IMR-90 (cell line): ENCODE measurements at regions not wholly inside any gene's neighbourhood (a gene's known extent, or its start where the extent isn't known, plus 50 kb on each side); places are given as distances from the start of the nearest gene placed in this dataset.

Source experiments
- ATAC-seq: fragments of 200-7000 bp; cut with Tn5 transposase; 2 replicates; pipeline ENCODE4 v1.9.1; 2020; ENCODE audit warnings: low read depth, mild to moderate bottlenecking, moderate library complexity
- BruUV-seq: library from RNA; stranded (reverse); fragments of 400-500 nt; replicated peaks from 2 replicates; lab custom pipeline; 2021; lab: Mats Ljungman, UMichigan
- CTCF ChIA-PET: fragments of 300-600 bp; formaldehyde crosslinking; extraction: SDS; loops from one replicate; lab custom pipeline; 2021; ENCODE audit warnings: antibody characterized with exemption; lab: Yijun Ruan, JAX
- POLR2A ChIA-PET: fragments of 300-600 bp; sonication (Branson Sonifier 250); formaldehyde crosslinking; loops from one replicate; lab custom pipeline; 2022; ENCODE audit warnings: antibody characterized with exemption; ENCODE audit not compliant: unreplicated experiment; lab: Charles Lee
- DNase-seq: peaks from one replicate; pipeline ENCODE4 v3.0.0; 2013
- H2AFZ ChIP-seq: replicated peaks from 2 replicates; pipeline ENCODE3; 2013; ENCODE audit warnings: low read length, mild to moderate bottlenecking; ENCODE audit not compliant: poor library complexity
- H2AK5ac ChIP-seq: 2 replicates; pipeline ENCODE4 v1.6.1; 2013; ENCODE audit warnings: low read depth, low read length, inconsistent platforms
- H2AK9ac ChIP-seq: replicated peaks from 2 replicates; pipeline ENCODE3; 2013; ENCODE audit warnings: mild to moderate bottlenecking, low read depth, low read length, moderate library complexity; ENCODE audit not compliant: poor library complexity
- H2BK120ac ChIP-seq: 2 replicates; pipeline ENCODE4 v1.6.1; 2013; ENCODE audit warnings: low read depth, low read length, inconsistent platforms
- H2BK15ac ChIP-seq: 3 replicates; pipeline ENCODE4 v1.6.1; 2013; ENCODE audit warnings: low read depth, low read length, inconsistent platforms
- H2BK20ac ChIP-seq: 2 replicates; pipeline ENCODE4 v1.6.1; 2013; ENCODE audit warnings: low read depth, mild to moderate bottlenecking, inconsistent platforms, low read length, moderate library complexity
- H2BK5ac ChIP-seq: 2 replicates; pipeline ENCODE4 v1.6.1; 2013; ENCODE audit warnings: mild to moderate bottlenecking, low read depth, low read length, inconsistent platforms; ENCODE audit not compliant: poor library complexity, severe bottlenecking
- H3K14ac ChIP-seq: replicated peaks from 2 replicates; pipeline ENCODE4 v1.6.1; 2013; ENCODE audit warnings: low read depth, low read length, inconsistent platforms
- H3K18ac ChIP-seq: 2 replicates; pipeline ENCODE4 v1.6.1; 2013; ENCODE audit warnings: low read depth, low read length, control low read depth
- H3K23ac ChIP-seq: 2 replicates; pipeline ENCODE4 v1.6.1; 2013; ENCODE audit warnings: low read depth, low read length, inconsistent platforms
- H3K27ac ChIP-seq: 2 replicates; pipeline ENCODE4 v1.5.1; 2013; ENCODE audit warnings: mild to moderate bottlenecking, control low read depth, low read length; ENCODE audit not compliant: insufficient read depth
- H3K27me3 ChIP-seq: 2 replicates; pipeline ENCODE4 v1.6.1; 2013; ENCODE audit warnings: low read length; ENCODE audit not compliant: control insufficient read depth, insufficient read depth
- H3K36me3 ChIP-seq: 2 replicates; pipeline ENCODE4 v1.6.1; 2013; ENCODE audit warnings: low read length, mixed read lengths; ENCODE audit not compliant: control insufficient read depth, insufficient read depth
- H3K4ac ChIP-seq: 2 replicates; pipeline ENCODE4 v1.6.1; 2013; ENCODE audit warnings: low read depth, low read length, inconsistent platforms
- H3K4me1 ChIP-seq: 2 replicates; pipeline ENCODE4 v1.6.1; 2013; ENCODE audit warnings: low read length, mixed read lengths; ENCODE audit not compliant: control insufficient read depth, insufficient read depth
- H3K4me2 ChIP-seq: 2 replicates; pipeline ENCODE4 v1.6.1; 2013; ENCODE audit warnings: low read depth, mild to moderate bottlenecking, control low read depth, low read length, moderate library complexity
- H3K4me3 ChIP-seq: 2 replicates; pipeline ENCODE4 v1.5.1; 2013; ENCODE audit warnings: low read depth, mild to moderate bottlenecking, control low read depth, low read length, moderate library complexity; ENCODE audit not compliant: insufficient read depth
- H3K56ac ChIP-seq: 2 replicates; pipeline ENCODE4 v1.6.1; 2013; ENCODE audit warnings: low read length, inconsistent platforms; ENCODE audit not compliant: insufficient read depth; ENCODE audit errors: extremely low read depth
- H3K79me1 ChIP-seq, 2 experiments: 2 replicates each; pipeline ENCODE4 v1.6.1; 2013; ENCODE audit warnings: low read length in 2 of 2, inconsistent platforms in 1 of 2, low read depth in 1 of 2
- H3K9ac ChIP-seq: 2 replicates; pipeline ENCODE4 v1.6.1; 2013; ENCODE audit warnings: low read depth, low read length, control low read depth
- H3K9me1 ChIP-seq: 2 replicates; pipeline ENCODE4 v1.6.1; 2013; ENCODE audit warnings: low read length, inconsistent platforms; ENCODE audit not compliant: insufficient read depth
- H3K9me3 ChIP-seq: 2 replicates; pipeline ENCODE4 v1.6.1; 2013; ENCODE audit warnings: low read length; ENCODE audit not compliant: control insufficient read depth, insufficient read depth
- H4K20me1 ChIP-seq: 2 replicates; pipeline ENCODE4 v1.6.1; 2013; ENCODE audit warnings: low read length, inconsistent platforms; ENCODE audit not compliant: insufficient read depth
- H4K5ac ChIP-seq: 2 replicates; pipeline ENCODE4 v1.6.1; 2013; ENCODE audit warnings: mild to moderate bottlenecking, low read depth, low read length, control low read depth
- H4K8ac ChIP-seq, 2 experiments: 2 replicates each; pipeline ENCODE4 v1.6.1; 2013; ENCODE audit warnings: low read depth in 2 of 2, low read length in 2 of 2, control low read depth in 1 of 2, inconsistent platforms in 1 of 2
- H4K91ac ChIP-seq: 2 replicates; pipeline ENCODE4 v1.6.1; 2013; ENCODE audit warnings: low read depth, low read length, inconsistent platforms; ENCODE audit not compliant: insufficient read depth
- BHLHE40 ChIP-seq: fragments of 150-350 bp; IDR thresholded peaks from 2 replicates; pipeline ENCODE4 v1.6.1; 2016; ENCODE audit warnings: mild to moderate bottlenecking, low read depth, low read length
- CEBPB ChIP-seq: IDR thresholded peaks from 2 replicates; pipeline ENCODE4 v1.6.1; 2012; ENCODE audit warnings: low read depth, low read length, improper control_type of control experiment
- CHD1 ChIP-seq: IDR thresholded peaks from 2 replicates; pipeline ENCODE4 v1.6.1; 2012; ENCODE audit warnings: low read depth, low read length, improper control_type of control experiment
- CTCF ChIP-seq: conservative IDR thresholded peaks from 2 replicates; pipeline ENCODE4 v1.5.1; 2012; ENCODE audit warnings: mild to moderate bottlenecking, low read depth, low read length, improper control_type of control experiment
- ELK1 ChIP-seq: fragments of 150-350 bp; IDR thresholded peaks from 2 replicates; pipeline ENCODE4 v1.6.1; 2016; ENCODE audit warnings: low read depth, mild to moderate bottlenecking, low read length, moderate library complexity, borderline replicate concordance
- FOS ChIP-seq: fragments of 150-350 bp; IDR thresholded peaks from 2 replicates; pipeline ENCODE4 v1.6.1; 2016; ENCODE audit warnings: low read depth, low read length
- MAFK ChIP-seq: IDR thresholded peaks from 2 replicates; pipeline ENCODE4 v1.6.1; 2012; ENCODE audit warnings: low read depth, low read length, improper control_type of control experiment
- MAZ ChIP-seq: IDR thresholded peaks from 2 replicates; pipeline ENCODE4 v1.6.1; 2012; ENCODE audit warnings: low read depth, mild to moderate bottlenecking, low read length, improper control_type of control experiment, moderate library complexity, borderline replicate concordance
- MXI1 ChIP-seq: IDR thresholded peaks from 2 replicates; pipeline ENCODE4 v1.6.1; 2012; ENCODE audit warnings: low read depth, mild to moderate bottlenecking, low read length, moderate library complexity, borderline replicate concordance
- NFE2L2 ChIP-seq: fragments of 150-350 bp; IDR thresholded peaks from 2 replicates; pipeline ENCODE4 v1.6.1; 2016; ENCODE audit warnings: low read depth, mild to moderate bottlenecking, low read length
- POLR2A ChIP-seq: IDR thresholded peaks from 2 replicates; pipeline ENCODE4 v1.6.1; 2012; ENCODE audit warnings: mild to moderate bottlenecking, low read depth, low read length
- RAD21 ChIP-seq: IDR thresholded peaks from 2 replicates; pipeline ENCODE4 v1.6.1; 2012; ENCODE audit warnings: low read length, improper control_type of control experiment
- RCOR1 ChIP-seq: IDR thresholded peaks from 2 replicates; pipeline ENCODE4 v1.6.1; 2012; ENCODE audit warnings: mild to moderate bottlenecking, low read length, improper control_type of control experiment; ENCODE audit not compliant: insufficient replicate concordance
- SMC3 ChIP-seq: fragments of 150-350 bp; IDR thresholded peaks from 2 replicates; pipeline ENCODE4 v1.6.1; 2016; ENCODE audit warnings: low read depth, mild to moderate bottlenecking, antibody characterized with exemption, low read length, moderate library complexity
- WGBS, 2 experiments: methylation state at CpG; one replicate each; pipeline versions ENCODE4 v1.1.5 to v1.1.7; 2013; ENCODE audit warnings: missing lambda C conversion rate in 2 of 2; ENCODE audit not compliant: insufficient read length in 1 of 2; ENCODE audit errors: extremely low coverage in 2 of 2; 5-methylcytosine and 5-hydroxymethylcytosine counted together
- dilution Hi-C: fragments of 300-500 bp; cut with HindIII; formaldehyde crosslinking; loops from one replicate; pipeline ENCODE4 v1.14.3; 2018; ENCODE audit warnings: low sequenced_read_pairs; ENCODE audit not compliant: unreplicated experiment
- in situ Hi-C: fragments of 300-500 bp; cut with MboI; formaldehyde crosslinking; loops from 3 replicates; pipeline ENCODE4 v1.14.3; 2019; ENCODE audit warnings: low sequenced_read_pairs, inconsistent platforms, mixed read lengths
- intact Hi-C: fragments of 100-400 bp; cut with micrococcal nuclease; formaldehyde crosslinking; loops from 2 replicates; pipeline ENCODE4 v1.10.0; 2022

GRCh38 chr1:219324629-219325367 is 151.1 kb downstream of the LYPLAL1 start:
- H3K4ac ChIP-seq: no peak overlapping the region; the same call in 1 of the 2 replicates
- no peak overlapping the region for H2AK5ac ChIP-seq
- no peak overlapping the region for H2AK9ac ChIP-seq
- H2BK120ac ChIP-seq: peak overlapping the region; percentile 56; the same call in 1 of the 2 replicates
- ChIA-PET POLR2A (no interaction called here), CTCF (no interaction called here)
- no peaks in the 10 kb centered on the region for H3K79me1 ChIP-seq
- peak overlapping the region; percentile 82 for H2BK5ac ChIP-seq
- H3K9ac ChIP-seq: no peak overlapping the region
- no peaks in the 10 kb centered on the region for H3K9me3 ChIP-seq
- H3K56ac ChIP-seq: no peak overlapping the region
- no peaks in the 10 kb centered on the region; the same call in 1 of the 2 replicates for H4K20me1 ChIP-seq
- H2BK15ac ChIP-seq: no peak overlapping the region
- in situ Hi-C loops (no loop called here), dilution Hi-C loops (no loop called here), intact Hi-C loops (no loop called here)
- H3K14ac ChIP-seq: no peak overlapping the region
- H3K4me1 ChIP-seq: peaks cover 10% of the 10 kb centered on the region
- DNase-seq (peak; percentile 98), ATAC-seq (peak; percentile 87)
- H4K5ac ChIP-seq: peak overlapping the region; percentile 16; the same call in 1 of the 2 replicates
- 0 out of 2 replicates have a peak overlapping the region, but pooled peaks have one; percentile 67 for H2BK20ac ChIP-seq
- no peaks in the 10 kb centered on the region; the same call in 1 of the 2 replicates for H3K9me1 ChIP-seq
- H3K27me3 ChIP-seq: no peaks in the 10 kb centered on the region
- peak overlapping the region; percentile 71; the same call in 1 of the 2 replicates for H3K18ac ChIP-seq
- WGBS, 2 experiments: no CpG with 5 or more reads among the region's 6 CpGs
- BruUV-seq: no TSS peak
- no peak overlapping the region for H2AFZ ChIP-seq
- H4K91ac ChIP-seq: peak overlapping the region; percentile 60
- 0 out of 2 replicates have a peak overlapping the region, but pooled peaks have one; percentile 18 for H3K23ac ChIP-seq
- peaks cover 2% of the 10 kb centered on the region; the same call in 1 of the 2 replicates for H3K36me3 ChIP-seq
- no peak overlapping the region for H3K27ac ChIP-seq
- H4K8ac ChIP-seq: peak overlapping the region in 1 of 2 experiments; percentile 57; a peak in 1 of 4 replicates
- no peak overlapping the region for H3K4me3 ChIP-seq
- H3K4me2 ChIP-seq: peak overlapping the region; percentile 81; the same call in 1 of the 2 replicates
- peak; percentile 70 for TF ChIP-seq MAFK
- TF ChIP-seq CHD1: no peak
- no peak for TF ChIP-seq RCOR1
- peak; percentile 72 for TF ChIP-seq CEBPB
- 0 out of 2 replicates have a peak, but pooled peaks have one; percentile 27 for TF ChIP-seq NFE2L2
- TF ChIP-seq BHLHE40: peak; percentile 18; the same call in 1 of the 2 replicates
- no peak for TF ChIP-seq SMC3
- TF ChIP-seq CTCF: no peak
- peak; percentile 98 for TF ChIP-seq FOS
- no peak for TF ChIP-seq MXI1
- no peak for TF ChIP-seq RAD21
- TF ChIP-seq POLR2A: no peak
- peak; percentile 40; the same call in 1 of the 2 replicates for TF ChIP-seq MAZ
- no peak for TF ChIP-seq ELK1
